Omental fat pad (tissue), 3 donors: ENCODE measurements at regions not wholly inside any gene's neighbourhood (a gene's known extent, or its start where the extent isn't known, plus 50 kb on each side); places are given as distances from the start of the nearest gene placed in this dataset.

ENCODE experiments used
- ATAC-seq: fragments of 150-250 bp; one replicate; pipeline ENCODE4 v1.9.1; 2016; ENCODE audit warnings: mild to moderate bottlenecking, moderate library complexity; ENCODE audit not compliant: low FRiP score
- DNase-seq: peaks from one replicate; pipeline ENCODE4 v3.0.0-alpha.2; 2019; ENCODE audit warnings: low spot score
- CTCF ChIP-seq, 3 donors: fragments of 450-650 bp; IDR thresholded peaks; one replicate each; pipeline ENCODE4 v1.5.1; 2016 to 2017; ENCODE audit warnings: antibody characterized with exemption in 3 of 3, mild to moderate bottlenecking in 3 of 3, moderate library complexity in 2 of 3

GRCh38 chr2:180677200-180677599 lies 303.2 kb upstream of the UBE2E3 start:
- DNase-seq (no peak), ATAC-seq (no peak)
- TF ChIP-seq CTCF (IDR thresholded peaks at IDR 0.05), result no peak

- no peak for DNase-seq
Observed at GRCh38 chr2:180676520-180677025, 303.8 kb upstream of the UBE2E3 start.

GRCh38 chr2:180675170-180675569 lies 305.2 kb upstream of the UBE2E3 start:
- no peak for DNase-seq
- TF ChIP-seq CTCF (IDR thresholded peaks at IDR 0.05), result no peak
- ATAC-seq, result no peak

More at GRCh38 chr2:180676520-180677025, 303.8 kb upstream of the UBE2E3 start:
- no peak for ATAC-seq
- no peak for TF ChIP-seq CTCF (IDR thresholded peaks at IDR 0.05)

GRCh38 chr2:180672377-180672776 lies 308.0 kb upstream of the UBE2E3 start:
- TF ChIP-seq CTCF (IDR thresholded peaks at IDR 0.05), result no peak
- ATAC-seq (no peak), DNase-seq (no peak)

- no peak for TF ChIP-seq CTCF (IDR thresholded peaks at IDR 0.05)
- no peak for ATAC-seq
Observed at GRCh38 chr2:180670302-180671003, 310.0 kb upstream of the UBE2E3 start.

GRCh38 chr2:180669016-180669415 lies 311.4 kb upstream of the UBE2E3 start:
- DNase-seq, result no peak
- TF ChIP-seq CTCF (IDR thresholded peaks at IDR 0.05), result no peak
- no peak for ATAC-seq

More at GRCh38 chr2:180670302-180671003, 310.0 kb upstream of the UBE2E3 start:
- DNase-seq, result no peak

GRCh38 chr2:180664507-180664906 lies 315.9 kb upstream of the UBE2E3 start:
- no peak for TF ChIP-seq CTCF (IDR thresholded peaks at IDR 0.05)
- no peak for DNase-seq
- ATAC-seq, result no peak
